Astrocyte (in vitro differentiated cells and primary cell): ENCODE measurements at regions not wholly inside any gene's neighbourhood (a gene's known extent, or its start where the extent isn't known, plus 50 kb on each side); places are given as distances from the start of the nearest gene placed in this dataset.

ENCODE experiments used
- CTCF ChIP-seq: IDR thresholded peaks from 2 replicates; pipeline ENCODE4 v1.5.1; 2011; ENCODE audit warnings: low read depth, mild to moderate bottlenecking, inconsistent platforms, low read length, moderate library complexity; ENCODE audit not compliant: insufficient read depth
- EZH2 ChIP-seq: IDR thresholded peaks from 2 replicates; pipeline ENCODE4 v1.6.1; 2012; ENCODE audit warnings: mild to moderate bottlenecking, low read length, inconsistent platforms; ENCODE audit not compliant: insufficient read depth

- TF ChIP-seq EZH2 (no peak), CTCF (no peak)
Observed at GRCh38 chr5:143521846-143522400, 118.4 kb upstream of the NR3C1 start.
